ENCODE measurements at regions not wholly inside any gene's neighbourhood (a gene's known extent, or its start where the extent isn't known, plus 50 kb on each side); places are given as distances from the start of the nearest gene placed in this dataset.

DNA sequence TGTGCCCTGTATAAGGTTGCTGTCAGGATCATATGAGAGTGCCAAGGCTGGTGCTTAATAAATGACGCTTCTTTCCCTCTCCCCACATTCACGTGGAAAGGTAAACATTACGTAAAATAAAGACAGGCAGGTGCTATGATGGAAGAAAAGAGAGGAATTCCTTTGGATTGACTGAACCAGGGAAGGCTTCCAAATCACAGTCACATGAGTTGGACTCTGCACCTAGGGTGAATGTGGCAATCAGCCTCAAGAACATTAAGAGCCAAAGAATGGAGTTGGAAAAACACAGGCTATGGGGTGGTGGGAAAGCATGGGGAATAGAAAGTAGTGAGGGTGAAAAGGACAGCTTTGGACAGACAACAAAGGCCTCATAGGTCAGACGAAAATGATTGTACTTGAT, 473.1 kb downstream of the VRK1 start:
- TF ChIP-seq, protein P1, sequence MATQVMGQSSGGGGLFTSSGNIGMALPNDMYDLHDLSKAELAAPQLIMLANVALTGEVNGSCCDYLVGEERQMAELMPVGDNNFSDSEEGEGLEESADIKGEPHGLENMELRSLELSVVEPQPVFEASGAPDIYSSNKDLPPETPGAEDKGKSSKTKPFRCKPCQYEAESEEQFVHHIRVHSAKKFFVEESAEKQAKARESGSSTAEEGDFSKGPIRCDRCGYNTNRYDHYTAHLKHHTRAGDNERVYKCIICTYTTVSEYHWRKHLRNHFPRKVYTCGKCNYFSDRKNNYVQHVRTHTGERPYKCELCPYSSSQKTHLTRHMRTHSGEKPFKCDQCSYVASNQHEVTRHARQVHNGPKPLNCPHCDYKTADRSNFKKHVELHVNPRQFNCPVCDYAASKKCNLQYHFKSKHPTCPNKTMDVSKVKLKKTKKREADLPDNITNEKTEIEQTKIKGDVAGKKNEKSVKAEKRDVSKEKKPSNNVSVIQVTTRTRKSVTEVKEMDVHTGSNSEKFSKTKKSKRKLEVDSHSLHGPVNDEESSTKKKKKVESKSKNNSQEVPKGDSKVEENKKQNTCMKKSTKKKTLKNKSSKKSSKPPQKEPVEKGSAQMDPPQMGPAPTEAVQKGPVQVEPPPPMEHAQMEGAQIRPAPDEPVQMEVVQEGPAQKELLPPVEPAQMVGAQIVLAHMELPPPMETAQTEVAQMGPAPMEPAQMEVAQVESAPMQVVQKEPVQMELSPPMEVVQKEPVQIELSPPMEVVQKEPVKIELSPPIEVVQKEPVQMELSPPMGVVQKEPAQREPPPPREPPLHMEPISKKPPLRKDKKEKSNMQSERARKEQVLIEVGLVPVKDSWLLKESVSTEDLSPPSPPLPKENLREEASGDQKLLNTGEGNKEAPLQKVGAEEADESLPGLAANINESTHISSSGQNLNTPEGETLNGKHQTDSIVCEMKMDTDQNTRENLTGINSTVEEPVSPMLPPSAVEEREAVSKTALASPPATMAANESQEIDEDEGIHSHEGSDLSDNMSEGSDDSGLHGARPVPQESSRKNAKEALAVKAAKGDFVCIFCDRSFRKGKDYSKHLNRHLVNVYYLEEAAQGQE (IDR thresholded peaks at IDR 0.05; ENCODE audit: low read depth, low read length), result no peak
- no peak for TF ChIP-seq USF1 (IDR thresholded peaks at IDR 0.05; ENCODE audit: borderline replicate concordance, low read depth)
- TF ChIP-seq RCOR1 (IDR thresholded peaks at IDR 0.05; ENCODE audit: low read length), result no peak
- TF ChIP-seq ZBTB33 (IDR thresholded peaks at IDR 0.05; ENCODE audit: borderline replicate concordance, low read depth), result no peak
- TF ChIP-seq MAX (IDR thresholded peaks at IDR 0.05; ENCODE audit: low read depth), result no peak
- TF ChIP-seq NRF1 (IDR thresholded peaks at IDR 0.05; ENCODE audit: low read depth, low read length), result no peak
- TF ChIP-seq EZH2phosphoT487 (IDR thresholded peaks at IDR 0.05; ENCODE audit: borderline replicate concordance, low read depth), result no peak
- no peak for TF ChIP-seq POLR2AphosphoS5 (IDR thresholded peaks at IDR 0.05; ENCODE audit: low read depth, low read length)
- no peak for TF ChIP-seq USF2 (IDR thresholded peaks at IDR 0.05; ENCODE audit: borderline replicate concordance, low read depth, low read length)
- TF ChIP-seq, protein P2, sequence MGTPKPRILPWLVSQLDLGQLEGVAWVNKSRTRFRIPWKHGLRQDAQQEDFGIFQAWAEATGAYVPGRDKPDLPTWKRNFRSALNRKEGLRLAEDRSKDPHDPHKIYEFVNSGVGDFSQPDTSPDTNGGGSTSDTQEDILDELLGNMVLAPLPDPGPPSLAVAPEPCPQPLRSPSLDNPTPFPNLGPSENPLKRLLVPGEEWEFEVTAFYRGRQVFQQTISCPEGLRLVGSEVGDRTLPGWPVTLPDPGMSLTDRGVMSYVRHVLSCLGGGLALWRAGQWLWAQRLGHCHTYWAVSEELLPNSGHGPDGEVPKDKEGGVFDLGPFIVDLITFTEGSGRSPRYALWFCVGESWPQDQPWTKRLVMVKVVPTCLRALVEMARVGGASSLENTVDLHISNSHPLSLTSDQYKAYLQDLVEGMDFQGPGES (IDR thresholded peaks at IDR 0.05; ENCODE audit: low read depth, low read length), result no peak
- no peak for TF ChIP-seq GABPA (IDR thresholded peaks at IDR 0.05; ENCODE audit: low read depth)
- 1% methylated on average over 4 of the region's 4 CpGs for WGBS (ENCODE audit: low lambda C conversion rate)

More for the DNA sequence above, 473.1 kb downstream of the VRK1 start:
- no peaks in the 10 kb centered on the region for H4K20me1 ChIP-seq (ENCODE audit: insufficient read depth)
- H2AFZ ChIP-seq (ENCODE audit: low read depth), result no peak overlapping the region
- H3K27me3 ChIP-seq (ENCODE audit: insufficient read depth), result no peaks in the 10 kb centered on the region; the same call in 1 of the 2 replicates
- no peak overlapping the region for H3K4me3 ChIP-seq (ENCODE audit: low read depth in 2 of 2, low read length in 1 of 2)
- no peaks in the 10 kb centered on the region for H3K9me3 ChIP-seq
- H3K27ac ChIP-seq (ENCODE audit: low read depth in 2 of 2, low read length in 1 of 2), result no peak overlapping the region
- ChIA-PET CTCF (no interaction called here), POLR2A (no interaction called here)
- no peaks in the 10 kb centered on the region; a peak in 1 of 4 replicates for H3K4me1 ChIP-seq (ENCODE audit: control insufficient read depth in 1 of 2, insufficient read depth in 2 of 2, low read depth in 1 of 2, low read length in 1 of 2)
- no peaks in the 10 kb centered on the region for H3K9me2 ChIP-seq
- H3K4me2 ChIP-seq, result no peak overlapping the region
- H3K79me2 ChIP-seq (ENCODE audit: insufficient read depth), result no peaks in the 10 kb centered on the region
- H3F3A ChIP-seq (replicated peaks; ENCODE audit: insufficient read depth), result peaks cover 2% of the 10 kb centered on the region
- DNase-seq, result no peak
- H3K9ac ChIP-seq, result no peak overlapping the region
- H3K36me3 ChIP-seq (replicated peaks in 1 of 2; ENCODE audit: control insufficient read depth in 1 of 2, insufficient read depth in 2 of 2, low read length in 1 of 2), result no peaks in the 10 kb centered on the region

All from SK-N-SH (cell line).